Left ventricle myocardium superior (tissue), 1 donor: ENCODE measurements at regions not wholly inside any gene's neighbourhood (a gene's known extent, or its start where the extent isn't known, plus 50 kb on each side); places are given as distances from the start of the nearest gene placed in this dataset.

Experiments used
- ATAC-seq: fragments of 200-7000 bp; cut with Tn5 transposase; one replicate; pipeline ENCODE4 v1.9.1; 2020; ENCODE audit warnings: mild to moderate bottlenecking, moderate library complexity
- DNase-seq: peaks from one replicate; pipeline ENCODE4 v3.0.0-alpha.2; 2020
- intact Hi-C: fragments of 100-400 bp; cut with micrococcal nuclease; formaldehyde crosslinking; loops from one replicate; pipeline ENCODE4 v1.11.0; 2022
- donor health status: DM: no; HTN: yes; CAD: no; lungs with severe emphysema.

DNA sequence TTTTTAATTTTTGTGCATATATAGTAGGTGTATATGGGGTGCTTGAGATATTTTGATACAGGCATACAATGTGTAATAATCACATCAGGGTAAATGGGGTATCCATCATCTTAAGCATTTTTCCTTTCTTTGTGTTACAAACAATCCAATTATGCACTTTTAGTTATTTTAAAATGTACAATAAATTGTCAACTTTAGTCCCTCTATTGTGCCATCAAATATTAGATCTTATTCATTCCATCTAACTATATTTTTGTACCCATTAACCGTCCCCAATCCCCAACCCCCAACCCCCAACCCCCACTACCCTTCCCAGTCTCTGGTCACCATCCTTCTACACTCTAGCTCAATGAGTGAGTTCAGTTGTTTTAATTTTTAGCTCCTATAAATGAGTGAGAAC is 335.1 kb upstream of the C11orf87 start:
- DNase-seq (no peak), ATAC-seq (no peak)
- intact Hi-C loops: no loop called here

DNA sequence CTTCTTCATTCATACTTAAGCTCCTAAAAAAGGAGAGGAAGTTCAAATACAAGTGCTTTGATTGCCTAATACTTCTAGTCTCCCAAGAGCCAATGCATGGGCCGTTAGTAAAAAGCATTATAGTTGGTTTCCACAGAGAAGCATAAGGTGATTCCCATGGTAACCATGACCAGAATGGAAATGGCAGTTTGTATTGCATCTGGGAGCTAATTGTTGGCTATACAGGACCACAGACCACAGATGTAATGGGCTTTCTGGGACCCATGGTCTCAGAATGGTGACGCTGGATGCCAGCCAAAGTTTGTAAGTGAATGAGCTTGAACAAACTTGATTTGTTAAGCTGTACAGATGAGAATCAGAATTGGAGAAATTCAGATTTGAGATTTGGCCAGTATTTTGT is 333.9 kb upstream of the C11orf87 start:
- intact Hi-C loops: no loop called here
- DNase-seq (no peak), ATAC-seq (no peak)

DNA sequence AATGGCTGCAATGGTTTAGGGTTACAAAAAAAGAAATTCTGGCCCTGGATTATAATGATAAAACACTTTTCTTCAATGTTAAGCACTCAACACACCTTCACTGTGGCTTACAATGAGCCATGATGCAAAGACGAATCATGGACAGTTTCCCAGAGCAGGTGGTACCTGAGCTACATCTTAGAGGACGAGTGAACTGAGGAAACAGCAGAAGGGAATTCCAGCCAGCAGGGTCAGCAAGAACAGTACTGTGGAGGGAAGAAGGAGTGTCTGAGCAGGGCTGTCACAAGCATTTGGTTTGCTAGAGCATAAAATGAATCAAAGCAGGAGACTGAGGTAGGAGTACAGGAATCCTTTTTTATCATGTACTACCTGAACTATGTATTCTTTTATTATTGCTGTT is 332.8 kb upstream of the C11orf87 start:
- ATAC-seq (no peak), DNase-seq (no peak)
- intact Hi-C loops: no loop called here

DNA sequence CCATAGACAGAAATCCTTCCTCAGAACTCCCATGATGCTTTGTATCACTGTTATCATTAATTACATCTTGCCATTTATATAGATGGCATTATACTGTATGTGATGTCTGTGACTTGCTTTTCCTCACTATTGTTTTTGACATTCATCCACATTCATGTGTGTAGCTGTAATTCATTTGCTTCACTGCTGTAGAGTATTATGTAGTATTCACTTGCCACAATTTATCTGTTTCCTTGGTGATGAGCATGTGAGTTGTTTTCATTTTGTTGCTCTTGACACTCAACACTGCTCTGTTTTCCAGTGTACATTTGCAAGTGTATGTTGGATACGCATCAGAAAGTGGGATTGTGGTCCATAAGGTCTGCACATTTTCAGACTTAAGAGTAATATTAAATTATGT is 328.6 kb upstream of the C11orf87 start:
- intact Hi-C loops: no loop called here
- DNase-seq (no peak), ATAC-seq (no peak)

DNA sequence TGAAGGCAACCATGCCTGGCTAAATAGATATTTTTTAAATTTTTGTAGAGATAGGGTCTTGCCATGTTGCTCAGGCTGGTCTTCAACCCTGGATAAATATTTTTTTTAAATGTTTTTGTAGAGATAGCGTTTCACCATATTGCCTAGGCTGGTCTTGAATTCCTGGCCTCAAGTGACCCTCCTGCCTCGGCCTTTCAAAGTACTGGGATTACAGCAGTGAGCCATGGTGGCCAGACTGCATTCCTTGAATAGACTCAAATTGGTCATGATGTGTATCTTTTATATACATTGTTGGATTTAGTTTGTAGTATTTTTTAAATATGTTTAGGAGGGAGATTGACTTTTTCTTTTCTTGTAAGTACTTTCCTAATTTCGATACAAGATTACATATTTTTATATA is 325.7 kb upstream of the C11orf87 start:
- DNase-seq: no peak
- no peak for ATAC-seq
- intact Hi-C loops: no loop called here

DNA sequence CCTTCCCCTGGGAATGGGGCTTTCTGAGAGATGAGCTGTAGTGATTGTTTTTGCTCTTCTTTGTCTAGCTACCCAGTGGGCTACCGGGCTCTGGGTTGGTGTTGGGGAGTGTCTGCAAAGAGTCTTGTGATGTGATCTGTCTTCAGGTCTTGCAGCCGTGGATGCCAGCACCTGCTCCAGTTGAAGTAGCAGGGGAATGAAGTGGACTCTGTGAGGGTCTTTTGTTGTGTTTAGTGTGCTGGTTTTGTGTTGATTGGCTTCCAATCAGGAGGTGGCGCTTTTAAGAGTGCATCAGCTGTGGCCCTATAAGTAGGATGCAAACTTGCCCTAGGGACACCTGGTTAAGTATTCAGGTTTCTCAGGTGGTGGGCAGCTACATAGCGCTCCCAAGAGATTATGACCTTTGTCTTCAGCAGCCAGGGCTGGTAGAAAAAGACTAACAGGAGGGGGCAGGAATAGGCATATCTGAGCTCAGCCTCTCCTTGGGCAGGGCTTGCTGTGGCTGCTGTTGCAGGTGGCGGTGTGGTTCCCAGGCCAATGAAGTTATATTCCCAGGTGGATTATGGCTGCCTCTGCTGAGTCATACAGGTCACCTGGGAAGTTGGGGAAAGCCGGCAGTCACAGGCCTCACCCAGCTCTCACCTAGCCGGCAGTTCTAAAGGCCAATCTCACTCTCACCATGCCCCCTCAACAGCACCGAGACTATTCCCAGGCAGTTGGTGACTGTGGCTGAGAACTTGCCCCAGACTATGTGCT is 315.7 kb upstream of the C11orf87 start:
- ATAC-seq: no peak
- DNase-seq: no peak
- intact Hi-C loops: no loop called here

DNA sequence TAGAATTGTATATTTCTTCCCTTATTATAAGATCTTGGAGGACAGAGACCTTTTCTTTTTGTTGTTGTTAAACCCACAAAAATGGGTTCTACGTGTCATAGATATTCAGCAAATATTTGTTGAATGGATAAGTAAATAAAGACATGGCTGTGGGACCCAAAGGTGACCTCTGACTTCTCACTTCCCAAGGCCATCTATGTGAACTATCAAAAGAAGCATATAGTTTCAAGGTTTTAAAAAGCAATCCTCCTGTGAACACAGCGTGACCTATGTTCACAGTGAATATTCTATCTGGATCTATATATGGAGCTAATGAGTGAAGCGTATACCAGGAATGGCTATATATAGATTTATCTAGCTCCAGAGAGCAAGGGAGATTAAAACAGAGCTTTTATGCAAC is 312.8 kb upstream of the C11orf87 start:
- intact Hi-C loops: no loop called here
- peak; percentile 48 for ATAC-seq
- no peak for DNase-seq

DNA sequence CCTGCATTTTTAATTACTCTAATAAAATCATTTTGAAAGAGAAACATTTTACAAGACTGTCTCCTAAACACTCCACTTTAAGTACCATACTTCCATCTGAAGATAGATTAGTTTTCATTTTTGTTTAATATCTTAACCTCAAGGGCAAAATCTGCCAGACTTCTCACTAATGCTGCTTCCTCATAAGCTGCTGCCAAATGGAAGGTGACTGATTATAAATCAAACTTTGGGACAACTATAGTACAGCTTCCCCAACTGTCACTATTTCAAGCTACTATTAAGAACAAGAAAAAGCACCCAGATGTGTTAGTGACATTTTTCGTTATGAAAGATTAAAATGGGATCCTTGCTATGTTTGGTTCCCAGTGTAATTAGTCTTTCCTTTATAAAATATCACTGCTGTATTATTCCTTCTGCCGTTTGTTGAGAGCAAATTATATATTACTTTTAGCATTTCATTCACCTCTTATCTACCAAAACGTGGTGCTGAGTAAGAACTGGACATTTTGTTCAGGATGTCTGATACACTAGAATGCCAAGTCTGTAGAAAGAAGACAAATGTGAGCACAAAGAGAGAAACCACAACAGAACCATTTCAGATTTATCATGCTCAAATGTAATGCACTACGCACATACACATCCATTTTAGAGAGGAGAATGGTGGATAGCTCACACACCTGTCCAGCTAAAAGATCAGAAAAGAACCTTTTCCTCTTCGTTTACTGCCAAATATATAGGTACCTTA is 312.2 kb upstream of the C11orf87 start:
- no peak for DNase-seq
- intact Hi-C loops: no loop called here
- ATAC-seq: no peak

DNA sequence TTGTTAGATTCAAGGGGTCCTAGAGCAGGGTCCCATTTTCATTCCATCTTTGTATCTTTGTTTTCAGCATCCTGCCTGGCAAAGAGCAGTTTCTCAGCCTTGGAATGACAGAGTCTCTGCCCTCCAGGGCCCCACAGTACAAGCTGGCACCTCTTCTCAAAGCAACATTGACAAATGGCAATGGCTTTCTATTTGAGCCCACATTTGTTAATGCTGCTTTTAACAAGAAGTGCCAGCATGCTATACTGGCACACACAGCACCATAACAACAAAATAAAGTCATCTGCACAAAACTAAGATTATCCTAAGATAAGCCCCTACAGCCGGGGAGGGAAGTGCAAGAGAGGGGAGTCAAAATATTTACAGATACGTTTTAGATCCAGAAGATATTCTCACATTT is 309.7 kb upstream of the C11orf87 start:
- ATAC-seq: no peak
- DNase-seq: no peak
- intact Hi-C loops: no loop called here

DNA sequence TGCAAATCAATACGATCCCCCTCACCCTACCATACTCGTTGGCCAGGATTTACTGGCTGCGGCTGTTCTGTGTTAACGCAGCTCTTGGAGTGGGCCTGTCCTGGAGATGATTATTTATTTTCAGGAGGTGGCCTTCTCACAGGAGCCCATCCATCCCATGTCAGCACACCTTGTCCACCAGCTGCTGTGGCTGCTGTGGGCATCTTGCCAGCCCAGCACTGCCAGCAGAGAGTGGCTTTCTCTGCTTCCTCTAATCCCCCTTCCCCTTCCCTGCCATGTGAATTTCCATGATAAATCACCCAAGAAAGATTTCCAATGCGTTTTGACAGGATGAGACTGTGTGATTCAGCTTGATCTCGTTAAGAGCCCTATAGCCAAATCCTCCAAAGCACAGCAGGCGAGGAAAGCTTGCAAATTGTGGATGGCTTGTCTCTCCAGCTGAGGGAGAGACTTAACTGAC is 309.1 kb upstream of the C11orf87 start:
- DNase-seq (peak; percentile 37), ATAC-seq (peak; percentile 56)
- intact Hi-C loops: no loop called here

DNA sequence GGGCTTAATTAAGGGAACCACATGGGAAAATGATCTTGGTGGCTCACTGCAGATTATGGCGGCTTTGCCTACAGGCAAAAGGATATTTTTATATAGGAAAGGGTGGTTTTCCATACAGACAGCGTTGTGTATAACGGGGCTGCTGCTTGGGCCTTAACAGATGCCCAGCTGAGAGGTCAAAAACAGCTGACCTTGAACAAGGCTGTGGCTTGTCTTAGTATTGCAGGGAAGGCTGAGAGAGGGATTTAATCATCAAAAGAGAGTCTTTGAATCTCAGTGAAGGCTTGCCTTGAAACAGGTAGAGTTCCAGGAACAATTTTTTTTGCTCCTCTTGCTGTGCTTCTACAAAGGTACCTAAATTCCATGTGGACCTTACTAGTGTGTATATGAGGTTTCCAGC is 301.6 kb upstream of the C11orf87 start:
- DNase-seq (no peak), ATAC-seq (no peak)
- intact Hi-C loops: no loop called here

DNA sequence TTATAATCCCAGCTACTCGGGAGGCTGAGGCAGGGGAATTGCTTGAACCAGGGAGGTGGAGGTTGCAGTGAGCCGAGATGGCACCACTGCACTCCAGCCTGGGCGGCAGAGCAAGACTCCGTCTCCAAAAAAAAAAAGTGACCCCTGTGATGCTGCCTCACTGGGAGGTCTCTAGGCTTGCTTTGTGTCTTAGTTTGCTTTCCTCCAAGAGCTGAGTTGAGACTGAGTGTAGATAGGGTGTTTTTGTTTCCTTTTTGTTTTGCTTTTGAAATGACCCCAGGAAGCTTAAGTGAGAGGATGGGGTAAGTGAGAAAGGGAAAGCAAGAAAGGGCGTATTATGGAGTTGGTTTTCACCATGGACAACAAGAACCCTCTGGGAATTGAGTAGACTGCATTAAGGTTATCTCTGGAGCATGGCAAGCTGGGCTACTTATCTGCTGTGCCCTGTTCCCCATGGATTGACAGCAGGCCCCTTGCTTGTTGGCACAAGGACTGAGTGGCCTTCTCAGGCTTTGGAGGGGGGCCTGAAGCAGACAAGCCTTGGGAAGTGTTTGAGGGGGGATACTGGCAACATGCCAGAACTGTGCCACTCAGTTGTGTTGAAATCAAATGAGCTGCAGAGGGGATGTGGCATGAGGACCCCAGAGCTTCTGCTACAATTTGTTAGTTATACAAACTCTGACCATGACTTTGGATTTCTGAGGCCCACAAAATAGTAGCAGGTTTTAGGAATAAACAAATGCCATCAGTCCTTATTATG is 300.6 kb upstream of the C11orf87 start:
- intact Hi-C loops: no loop called here
- DNase-seq: no peak

DNA sequence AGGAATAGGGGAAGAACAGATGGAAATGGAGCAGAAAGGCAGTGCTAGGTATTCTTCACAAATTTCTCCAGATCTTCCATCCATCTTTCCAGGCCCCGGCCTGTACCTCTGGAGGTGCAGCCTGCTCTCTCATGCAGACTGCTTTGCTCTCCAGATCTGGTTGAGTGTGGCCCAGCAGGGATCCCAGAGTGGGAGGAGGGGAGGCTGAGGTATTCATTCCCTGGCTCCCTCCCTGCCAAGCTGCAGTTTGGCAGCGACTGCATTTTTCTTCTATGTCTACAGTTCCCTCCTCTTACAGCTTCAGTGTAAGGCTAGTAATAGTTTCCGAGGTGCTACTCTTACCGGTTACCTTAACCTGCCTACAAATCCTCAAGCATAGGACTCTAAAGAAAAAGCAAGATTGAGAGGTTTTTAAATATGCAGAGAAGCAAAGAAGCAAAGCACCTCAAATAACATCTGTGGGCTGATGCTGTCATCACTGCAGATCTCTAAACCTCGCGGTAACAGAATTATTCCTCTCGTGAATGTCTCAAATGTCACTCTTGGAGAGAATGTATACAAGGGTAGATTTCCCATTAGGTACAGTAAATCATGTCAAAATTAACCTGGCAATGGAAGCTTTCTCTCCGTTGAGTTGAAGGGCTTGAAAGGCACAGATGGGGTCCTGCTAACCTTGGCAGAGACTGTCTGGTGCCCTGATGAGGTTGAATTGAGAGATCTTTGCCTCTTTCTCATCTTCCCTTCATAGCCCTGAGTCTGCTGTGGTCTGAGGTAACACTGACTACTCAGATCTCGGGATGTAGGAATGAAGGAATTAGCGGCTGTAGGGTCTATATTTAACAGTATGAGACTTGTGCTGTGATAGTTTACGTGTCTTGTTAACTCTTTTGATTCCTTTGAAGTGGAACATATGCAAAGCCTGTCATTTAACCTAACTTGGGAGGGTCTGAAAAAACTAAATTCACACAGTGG is 297.9 kb upstream of the C11orf87 start:
- DNase-seq (peak; percentile 73), ATAC-seq (peak; percentile 99)
- intact Hi-C loops: no loop called here

More for the DNA sequence above, 300.6 kb upstream of the C11orf87 start:
- ATAC-seq: no peak

DNA sequence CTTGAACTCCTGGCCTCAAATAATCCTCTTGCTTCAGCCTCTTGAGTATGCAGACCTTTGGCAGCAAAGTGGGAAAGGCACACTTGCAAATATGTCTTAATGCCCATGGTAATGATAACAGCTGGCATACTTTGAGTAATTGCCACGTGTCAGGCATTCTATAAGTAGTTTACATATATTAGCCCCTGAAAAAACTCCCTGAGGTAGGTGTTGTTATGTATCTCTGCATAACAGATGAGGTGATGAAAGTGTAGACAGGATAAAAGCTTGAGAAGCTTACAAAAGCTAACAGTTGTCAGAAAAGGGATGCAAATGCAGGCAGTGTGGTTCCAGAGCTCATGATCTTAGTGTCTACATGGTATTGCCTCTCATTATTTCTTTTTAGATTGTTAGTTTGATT is 291.1 kb upstream of the C11orf87 start:
- ATAC-seq (no peak), DNase-seq (no peak)
- intact Hi-C loops: no loop called here

DNA sequence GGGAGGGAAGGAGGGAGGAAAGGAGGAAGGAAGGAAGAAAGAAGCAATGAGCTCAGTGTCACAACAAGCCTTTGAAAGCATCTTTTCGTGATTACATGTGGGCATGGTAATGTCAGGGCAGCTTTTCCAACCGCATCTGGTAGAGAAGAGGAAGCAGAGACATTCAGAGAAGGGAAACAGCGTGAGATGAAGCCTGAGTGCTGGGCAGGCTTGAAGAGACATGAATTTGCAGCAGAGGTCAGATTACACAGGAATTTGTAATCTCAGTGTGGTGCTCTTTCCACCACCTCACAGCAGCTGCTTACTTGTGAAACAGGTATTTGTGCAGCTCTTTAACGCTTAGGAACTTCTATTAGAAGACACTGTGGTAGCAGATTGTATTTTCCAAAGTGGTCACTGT is 289.5 kb upstream of the C11orf87 start:
- intact Hi-C loops: no loop called here
- ATAC-seq: no peak
- no peak for DNase-seq

DNA sequence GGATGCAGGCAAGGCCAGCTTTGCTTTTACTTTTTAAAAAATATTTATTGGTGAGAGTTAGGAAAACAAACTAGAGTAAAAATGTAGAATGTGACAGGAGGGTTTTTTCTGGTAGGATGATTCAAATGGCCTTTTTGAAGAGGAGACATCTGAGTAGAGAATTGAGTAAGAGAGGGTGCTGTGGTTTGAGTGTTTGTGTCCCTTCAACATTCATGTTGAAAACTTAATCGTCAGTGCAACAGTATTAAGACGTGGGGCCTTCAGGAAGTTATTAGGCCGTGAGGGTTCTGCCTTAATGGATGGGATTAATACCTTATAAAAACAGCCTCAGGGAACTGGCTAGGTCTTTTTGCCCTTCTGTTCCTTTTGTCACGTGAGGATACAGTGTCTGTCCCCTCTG is 288.8 kb upstream of the C11orf87 start:
- DNase-seq (no peak), ATAC-seq (no peak)
- intact Hi-C loops: no loop called here

DNA sequence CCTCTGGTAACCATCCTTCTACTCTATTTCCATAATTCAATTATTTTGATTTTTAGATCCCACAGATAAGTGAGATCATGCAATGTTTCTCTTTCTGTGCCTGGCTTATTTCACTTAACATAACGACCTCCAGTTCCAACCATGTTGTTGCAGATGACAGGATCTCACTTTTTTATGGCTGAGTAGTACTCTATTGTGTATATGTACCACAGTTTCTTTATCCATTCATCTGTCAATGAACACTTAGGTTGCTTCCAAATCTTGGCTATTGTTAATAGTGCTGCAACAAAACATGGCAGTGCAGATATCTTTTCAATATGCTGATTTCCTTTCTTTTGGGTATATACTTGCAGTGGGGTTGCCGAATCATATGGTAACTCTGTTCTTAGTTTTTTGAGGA is 286.4 kb upstream of the C11orf87 start:
- intact Hi-C loops: no loop called here
- no peak for DNase-seq
- ATAC-seq: no peak

DNA sequence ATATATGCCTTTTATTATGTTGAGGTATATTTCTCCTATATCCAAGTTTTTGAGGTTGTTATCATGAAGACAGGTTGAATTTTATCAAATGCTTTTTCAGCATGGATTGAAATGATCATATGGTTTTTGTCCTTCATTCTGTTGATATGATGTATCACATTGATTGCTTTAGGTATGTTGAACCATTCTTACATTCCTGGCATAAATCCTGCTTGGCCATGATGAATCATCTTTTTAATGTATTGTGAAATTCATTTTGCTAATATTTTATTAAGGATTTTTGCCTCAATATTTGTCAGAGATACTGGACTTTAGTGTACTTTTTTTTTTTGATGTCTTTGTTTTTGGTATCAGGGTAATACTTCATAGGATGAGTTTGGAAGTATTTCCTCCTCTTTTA is 283.8 kb upstream of the C11orf87 start:
- no peak for ATAC-seq
- DNase-seq: no peak
- intact Hi-C loops: no loop called here

DNA sequence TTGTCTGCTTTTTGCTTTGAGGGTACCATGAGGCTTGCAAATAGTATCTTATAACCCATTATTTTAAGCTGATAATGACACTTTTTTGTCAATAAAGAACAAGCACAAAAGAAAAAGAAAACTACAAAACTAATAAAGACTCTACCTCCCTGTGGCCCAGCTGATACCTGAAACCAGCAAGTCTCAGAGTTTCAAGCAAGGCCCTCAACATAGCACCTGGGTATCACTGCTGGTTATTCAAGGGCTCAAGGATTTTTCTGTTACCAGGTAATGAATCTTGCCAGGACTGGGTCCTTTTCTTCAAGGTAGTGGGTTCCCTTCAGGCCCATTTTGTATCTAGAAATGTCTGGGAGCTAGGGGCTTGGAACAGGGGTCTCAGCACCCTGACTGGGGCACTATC is 281.6 kb upstream of the C11orf87 start:
- no peak for ATAC-seq
- intact Hi-C loops: no loop called here
- DNase-seq: no peak
